Urinary bladder (tissue), 3 donors: ENCODE measurements at regions not wholly inside any gene's neighbourhood (a gene's known extent, or its start where the extent isn't known, plus 50 kb on each side); places are given as distances from the start of the nearest gene placed in this dataset.
"Not testable (repeated sequence)": the region's sequence is repeated elsewhere in the genome, so short reads cannot be mapped to it uniquely, and the experiment has no call there.

ENCODE experiments used
- DNase-seq: peaks from one replicate; pipeline ENCODE4 v3.0.0-alpha.2; 2015; ENCODE audit errors: extremely low spot score
- H3K27ac ChIP-seq: one replicate; pipeline ENCODE4 v1.5.1; 2013; ENCODE audit warnings: low read depth, mild to moderate bottlenecking, moderate library complexity
- H3K36me3 ChIP-seq: one replicate; pipeline ENCODE4 v1.6.1; 2013; ENCODE audit warnings: mild to moderate bottlenecking, moderate library complexity; ENCODE audit not compliant: insufficient read depth
- H3K4me1 ChIP-seq: one replicate; pipeline ENCODE4 v1.6.1; 2013; ENCODE audit warnings: mild to moderate bottlenecking, moderate library complexity; ENCODE audit not compliant: insufficient read depth
- H3K4me3 ChIP-seq: one replicate; pipeline ENCODE4 v1.5.1; 2013; ENCODE audit warnings: low read depth, low read length
- WGBS: extraction: QIAGEN DNeasy Blood & Tissue Kit; methylation state at CpG from one replicate; pipeline ENCODE4 v1.1.7; 2013; 5-methylcytosine and 5-hydroxymethylcytosine counted together
- donor health status: healthy with polysubstance abuse.
- donor health status: healthy.

DNA sequence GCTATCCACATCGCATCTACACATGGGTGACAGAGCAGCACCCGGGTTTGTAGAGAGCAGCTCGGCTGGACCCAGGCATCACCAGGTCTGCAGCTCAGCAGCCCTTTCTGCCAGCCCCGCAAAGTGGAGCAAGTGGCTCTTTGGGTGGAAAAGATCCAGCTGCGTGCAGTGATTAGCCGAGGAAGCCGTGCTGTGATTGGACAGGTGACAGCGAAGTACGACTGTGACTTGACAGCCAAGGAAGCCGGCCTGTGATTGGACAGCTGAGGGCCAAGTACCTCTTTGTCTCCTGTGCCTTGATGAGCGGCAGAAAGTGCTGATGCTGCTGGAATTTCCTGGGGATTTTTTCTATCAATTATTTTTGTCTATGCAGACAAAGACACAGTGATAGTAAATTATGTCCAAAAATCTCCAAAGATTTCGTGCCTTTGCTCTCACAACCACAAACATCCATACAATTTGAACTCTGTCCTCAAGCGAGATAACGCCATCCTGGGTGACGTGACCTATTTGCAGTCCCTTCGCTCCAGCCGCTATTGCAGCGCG is 62.3 kb upstream of the GPR31 start:
- Histone ChIP-seq H3K27ac (no peak overlapping the region), H3K4me1 (no peaks in the 10 kb centered on the region), H3K36me3 (no peaks in the 10 kb centered on the region), H3K4me3 (no peak overlapping the region)
- no peak for DNase-seq
- 84% methylated on average over 19 of the region's 19 CpGs for WGBS

GRCh38 chr6:167221400-167222201 is 63.8 kb upstream of the GPR31 start:
- Histone ChIP-seq H3K4me1 (no peaks in the 10 kb centered on the region), H3K4me3 (no peak overlapping the region), H3K27ac (no peak overlapping the region), H3K36me3 (no peaks in the 10 kb centered on the region)
- WGBS, result 76% methylated on average over 19 of the region's 19 CpGs
- DNase-seq, result no peak

DNA sequence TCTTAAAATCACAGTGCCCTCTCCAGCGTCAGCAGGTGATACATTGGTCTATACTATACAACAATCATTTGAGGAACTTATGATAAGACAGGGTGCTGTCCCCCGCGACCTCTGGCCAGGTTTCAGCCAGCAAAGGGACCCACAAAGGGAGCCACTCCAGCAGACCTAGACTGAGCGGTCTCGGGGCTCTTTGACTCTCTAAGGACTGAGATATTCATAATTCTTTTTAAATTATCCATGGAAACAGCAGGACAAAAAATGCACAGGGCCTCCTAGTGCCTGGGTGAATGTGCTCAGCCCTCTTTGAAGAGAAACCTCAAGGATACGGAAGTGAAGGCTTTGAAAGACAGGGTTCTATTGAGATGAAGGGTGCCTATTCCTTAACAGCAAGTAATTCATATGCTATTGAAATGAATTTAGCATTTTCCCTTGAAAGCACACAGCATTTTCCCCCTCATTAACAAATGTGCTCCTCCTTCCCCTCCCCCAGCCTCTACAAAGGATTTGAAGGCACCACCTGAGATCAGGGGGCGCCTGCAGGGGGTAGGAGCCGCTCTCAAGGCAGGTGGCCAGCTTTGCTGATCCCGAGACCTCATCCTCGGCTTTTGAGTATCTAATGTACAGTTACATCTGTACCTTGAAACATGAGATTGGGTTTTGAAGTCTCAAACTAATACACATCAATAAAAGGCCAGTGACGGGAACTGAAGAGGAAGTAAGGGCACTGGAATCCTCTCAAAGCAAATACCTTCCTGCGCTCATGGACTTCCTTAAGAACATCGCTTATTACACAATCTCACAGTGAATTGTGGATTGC is 65.3 kb upstream of the UNC93A start:
- not testable (repeated sequence) for DNase-seq, H3K4me1 ChIP-seq, H3K27ac ChIP-seq, H3K36me3 ChIP-seq, H3K4me3 ChIP-seq
- 71% methylated on average over 13 of the region's 13 CpGs for WGBS

GRCh38 chr6:167226383-167226685 is 64.8 kb upstream of the UNC93A start:
- 62% methylated on average over 3 of the region's 3 CpGs for WGBS

GRCh38 chr6:167226791-167227190 is 64.3 kb upstream of the UNC93A start:
- DNase-seq, result no peak
- no peaks in the 10 kb centered on the region for H3K4me1 ChIP-seq
- no peaks in the 10 kb centered on the region for H3K36me3 ChIP-seq
- no peak overlapping the region for H3K4me3 ChIP-seq
- no peak overlapping the region for H3K27ac ChIP-seq
- WGBS, result 79% methylated on average over 9 of the region's 9 CpGs

More at GRCh38 chr6:167226383-167226685, 64.8 kb upstream of the UNC93A start:
- Histone ChIP-seq H3K4me3 (no peak overlapping the region), H3K27ac (no peak overlapping the region), H3K36me3 (no peaks in the 10 kb centered on the region), H3K4me1 (no peaks in the 10 kb centered on the region)
- no peak for DNase-seq

DNA sequence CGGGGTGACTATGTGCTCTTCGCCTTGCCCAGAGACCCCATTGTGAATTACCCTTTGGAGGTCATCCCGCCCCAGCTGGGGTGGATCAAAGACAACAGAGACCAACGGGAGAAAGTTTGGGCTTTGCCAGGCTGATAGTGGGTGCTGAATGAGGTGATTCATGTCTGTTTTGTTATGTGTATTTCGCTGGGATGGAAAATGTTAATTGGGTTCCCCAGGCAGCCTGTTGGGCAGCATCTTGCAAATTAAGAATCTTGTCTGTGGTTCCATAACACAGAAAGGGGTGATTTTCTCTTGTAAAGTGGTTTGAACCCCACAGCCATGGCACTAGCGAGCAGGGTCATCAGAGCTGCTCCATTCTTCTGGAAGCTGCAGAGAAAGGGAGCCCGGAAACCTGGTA is 63.1 kb upstream of the UNC93A start:
- DNase-seq, result no peak
- no peaks in the 10 kb centered on the region for H3K36me3 ChIP-seq
- H3K27ac ChIP-seq, result no peak overlapping the region
- 76% methylated on average over 7 of the region's 7 CpGs for WGBS
- no peaks in the 10 kb centered on the region for H3K4me1 ChIP-seq
- no peak overlapping the region for H3K4me3 ChIP-seq

DNA sequence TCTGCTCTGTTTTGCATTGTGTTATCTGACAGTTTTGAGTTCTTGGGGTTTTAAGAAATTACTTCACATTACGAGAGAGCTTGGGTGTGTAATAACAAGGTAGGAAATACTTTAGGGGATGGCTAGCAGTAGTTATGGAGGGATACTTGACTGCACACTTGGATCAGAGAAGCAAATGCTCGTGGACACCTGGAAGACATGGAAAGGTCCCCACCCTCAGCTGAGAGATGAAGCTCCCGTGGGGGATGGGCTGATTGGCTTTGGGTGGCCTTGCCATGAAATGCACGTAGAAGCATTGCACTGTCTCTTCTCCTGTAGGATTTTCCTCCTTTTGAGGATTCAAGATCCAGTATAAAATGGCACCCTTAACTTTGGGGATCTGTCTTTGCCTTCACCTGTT is 61.5 kb upstream of the UNC93A start:
- Histone ChIP-seq H3K4me3 (no peak overlapping the region), H3K27ac (no peak overlapping the region), H3K36me3 (no peaks in the 10 kb centered on the region), H3K4me1 (no peaks in the 10 kb centered on the region)
- DNase-seq, result no peak
- WGBS, result 62% methylated on average over 4 of the region's 4 CpGs

DNA sequence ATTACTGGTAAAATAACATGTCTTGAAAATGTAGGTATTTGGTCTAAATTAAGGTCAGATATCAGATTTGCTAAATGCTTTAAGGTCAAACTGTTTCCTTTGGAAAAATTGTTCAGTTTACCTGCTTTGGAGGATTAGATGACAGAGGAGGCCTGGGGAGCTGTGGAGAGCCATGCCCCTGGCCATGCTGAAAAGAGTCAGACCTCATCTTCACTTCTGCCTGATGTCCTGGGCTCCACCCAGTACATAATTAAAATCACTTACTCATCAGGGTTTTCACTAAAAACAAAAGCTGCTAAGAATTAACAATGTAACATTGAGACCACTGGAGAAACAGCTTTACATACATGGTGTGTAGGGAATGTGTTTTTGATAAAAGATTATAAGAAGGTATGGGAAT is 60.8 kb upstream of the UNC93A start:
- Histone ChIP-seq H3K4me1 (no peaks in the 10 kb centered on the region), H3K27ac (no peak overlapping the region), H3K36me3 (no peaks in the 10 kb centered on the region), H3K4me3 (no peak overlapping the region)
- DNase-seq, result no peak

GRCh38 chr6:167232356-167232755 is 58.8 kb upstream of the UNC93A start:
- 75% methylated on average over 3 of the region's 3 CpGs for WGBS
- H3K4me3 ChIP-seq, result no peak overlapping the region
- no peaks in the 10 kb centered on the region for H3K4me1 ChIP-seq
- DNase-seq, result no peak
- H3K36me3 ChIP-seq, result no peaks in the 10 kb centered on the region
- no peak overlapping the region for H3K27ac ChIP-seq

DNA sequence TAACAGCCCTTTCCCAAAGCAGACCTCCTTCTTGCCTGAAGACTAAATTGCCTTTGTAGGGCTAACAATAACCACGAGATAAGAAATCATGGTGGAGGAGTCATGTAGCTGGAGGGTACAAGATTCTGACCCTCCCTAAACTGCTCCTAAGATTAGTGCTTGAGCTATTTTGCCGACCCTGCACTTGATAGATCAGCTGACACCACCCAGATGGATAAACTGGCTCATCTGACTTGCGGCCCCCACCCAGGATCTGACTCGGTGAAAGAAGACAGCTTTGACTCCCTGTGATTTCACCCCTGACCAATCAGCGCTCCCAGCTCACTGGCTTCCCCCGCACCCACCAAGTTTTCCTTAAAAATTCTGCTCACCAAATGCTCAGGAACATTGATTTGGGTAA is 57.6 kb upstream of the UNC93A start:
- H3K4me1 ChIP-seq, result no peaks in the 10 kb centered on the region
- no peak for DNase-seq
- 45% methylated on average over 6 of the region's 6 CpGs for WGBS
- H3K4me3 ChIP-seq, result no peak overlapping the region
- no peaks in the 10 kb centered on the region for H3K36me3 ChIP-seq
- no peak overlapping the region for H3K27ac ChIP-seq

DNA sequence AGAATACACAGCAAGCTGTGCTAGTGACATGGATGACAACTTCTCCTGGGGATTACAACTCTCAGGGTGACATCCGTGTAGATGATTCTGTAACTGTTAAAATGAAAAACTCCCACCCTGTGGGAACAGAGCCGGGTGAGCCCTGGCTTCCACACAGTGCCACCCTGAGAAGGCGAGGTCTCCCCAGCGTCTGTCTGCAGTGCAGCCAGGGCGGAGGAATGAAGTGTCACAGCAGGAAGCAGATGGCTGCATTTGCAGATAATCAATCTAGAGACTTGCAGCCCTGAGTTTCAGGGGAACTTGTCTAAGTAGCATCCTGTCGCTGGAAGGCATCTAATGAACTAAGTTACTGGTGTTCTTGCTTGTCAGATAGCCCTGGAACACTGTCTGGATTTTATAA is 56.5 kb upstream of the UNC93A start:
- H3K4me3 ChIP-seq, H3K27ac ChIP-seq, DNase-seq, H3K4me1 ChIP-seq, H3K36me3 ChIP-seq: not testable (repeated sequence)
- 34% methylated on average over 3 of the region's 6 CpGs for WGBS

DNA sequence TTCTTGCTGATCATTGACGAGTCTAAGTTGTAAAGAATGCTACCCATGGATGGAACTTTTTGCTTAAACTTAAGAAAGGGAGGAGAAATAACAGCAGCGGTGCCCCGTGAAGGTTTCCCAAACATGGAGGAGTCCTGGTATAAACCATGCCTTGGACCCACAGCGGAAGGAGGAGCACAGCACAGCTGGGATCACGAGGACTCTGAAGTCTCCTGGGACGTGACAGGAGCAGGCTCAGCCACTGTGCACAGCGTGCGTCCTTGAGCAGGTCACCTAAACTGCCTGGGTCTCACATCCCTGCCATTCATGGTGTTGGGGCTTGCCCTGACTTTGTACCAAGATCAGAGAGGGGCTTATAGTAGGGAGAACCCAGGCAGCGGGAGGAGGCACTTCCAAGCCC is 56.1 kb upstream of the UNC93A start:
- Histone ChIP-seq H3K4me1 (no peaks in the 10 kb centered on the region), H3K27ac (no peak overlapping the region), H3K4me3 (no peak overlapping the region), H3K36me3 (no peaks in the 10 kb centered on the region)
- WGBS, result 75% methylated on average over 9 of the region's 9 CpGs
- no peak for DNase-seq

- no peak overlapping the region for H3K27ac ChIP-seq
- no peak for DNase-seq
- H3K4me1 ChIP-seq, result no peaks in the 10 kb centered on the region
- H3K36me3 ChIP-seq, result no peaks in the 10 kb centered on the region
- H3K4me3 ChIP-seq, result no peak overlapping the region
- 92% methylated on average over 38 of the region's 38 CpGs for WGBS
These were observed 55.5 kb upstream of the UNC93A start for GRCh38 chr6:167235421-167236238.
